ENCODE measurements at regions not wholly inside any gene's neighbourhood (a gene's known extent, or its start where the extent isn't known, plus 50 kb on each side); places are given as distances from the start of the nearest gene placed in this dataset.

GRCh38 chr13:59444210-59444857 is 719.4 kb downstream of the DIAPH3 start:
- Mint-ChIP-seq H3K27ac (ENCODE audit: unreplicated experiment) (no peak overlapping the region), H3K4me1 (ENCODE audit: low read depth, unreplicated experiment) (no peaks in the 10 kb centered on the region), H3K36me3 (ENCODE audit: insufficient read depth, unreplicated experiment) (no peaks in the 10 kb centered on the region), H3K4me3 (ENCODE audit: low read depth, unreplicated experiment) (no peak overlapping the region), H3K27me3 (ENCODE audit: unreplicated experiment) (no peaks in the 10 kb centered on the region), H3K9me3 (ENCODE audit: low read depth, unreplicated experiment) (no peaks in the 10 kb centered on the region)
- no TSS peak for BruUV-seq (replicated peaks)
- DNase-seq: no peak
- CTCF ChIA-PET: no interaction called here
- intact Hi-C loops (cut with micrococcal nuclease; ENCODE audit: unreplicated experiment): no loop called here
- TF ChIP-seq CTCF (IDR thresholded peaks at IDR 0.05; ENCODE audit: unreplicated experiment): no peak

GRCh38 chr13:59445812-59446211 is 717.9 kb downstream of the DIAPH3 start:
- intact Hi-C loops (cut with micrococcal nuclease; ENCODE audit: unreplicated experiment): no loop called here
- Mint-ChIP-seq H3K36me3 (ENCODE audit: insufficient read depth, unreplicated experiment) (no peaks in the 10 kb centered on the region), H3K4me3 (ENCODE audit: low read depth, unreplicated experiment) (no peak overlapping the region), H3K27ac (ENCODE audit: unreplicated experiment) (no peak overlapping the region), H3K9me3 (ENCODE audit: low read depth, unreplicated experiment) (no peaks in the 10 kb centered on the region), H3K4me1 (ENCODE audit: low read depth, unreplicated experiment) (no peaks in the 10 kb centered on the region), H3K27me3 (ENCODE audit: unreplicated experiment) (no peaks in the 10 kb centered on the region)
- no TSS peak for BruUV-seq (replicated peaks)
- no peak for TF ChIP-seq CTCF (IDR thresholded peaks at IDR 0.05; ENCODE audit: unreplicated experiment)
- DNase-seq: no peak
- CTCF ChIA-PET: no interaction called here

- Mint-ChIP-seq H3K27ac (ENCODE audit: unreplicated experiment) (no peak overlapping the region), H3K4me3 (ENCODE audit: low read depth, unreplicated experiment) (no peak overlapping the region), H3K4me1 (ENCODE audit: low read depth, unreplicated experiment) (no peaks in the 10 kb centered on the region), H3K27me3 (ENCODE audit: unreplicated experiment) (no peaks in the 10 kb centered on the region), H3K9me3 (ENCODE audit: low read depth, unreplicated experiment) (no peaks in the 10 kb centered on the region), H3K36me3 (ENCODE audit: insufficient read depth, unreplicated experiment) (no peaks in the 10 kb centered on the region)
- no peak for TF ChIP-seq CTCF (IDR thresholded peaks at IDR 0.05; ENCODE audit: unreplicated experiment)
- CTCF ChIA-PET: no interaction called here
- intact Hi-C loops (cut with micrococcal nuclease; ENCODE audit: unreplicated experiment): no loop called here
- no TSS peak for BruUV-seq (replicated peaks)
- no peak for DNase-seq
Measured at GRCh38 chr13:59446391-59446790, 717.3 kb downstream of the DIAPH3 start.

GRCh38 chr13:59447031-59447430 is 716.7 kb downstream of the DIAPH3 start:
- Mint-ChIP-seq H3K4me3 (ENCODE audit: low read depth, unreplicated experiment) (no peak overlapping the region), H3K4me1 (ENCODE audit: low read depth, unreplicated experiment) (no peaks in the 10 kb centered on the region), H3K36me3 (ENCODE audit: insufficient read depth, unreplicated experiment) (no peaks in the 10 kb centered on the region), H3K9me3 (ENCODE audit: low read depth, unreplicated experiment) (no peaks in the 10 kb centered on the region), H3K27me3 (ENCODE audit: unreplicated experiment) (no peaks in the 10 kb centered on the region), H3K27ac (ENCODE audit: unreplicated experiment) (no peak overlapping the region)
- DNase-seq: no peak
- intact Hi-C loops (cut with micrococcal nuclease; ENCODE audit: unreplicated experiment): no loop called here
- CTCF ChIA-PET: no interaction called here
- TF ChIP-seq CTCF (IDR thresholded peaks at IDR 0.05; ENCODE audit: unreplicated experiment): no peak
- no TSS peak for BruUV-seq (replicated peaks)
